Gastroesophageal sphincter (tissue), 3 donors: ENCODE measurements at regions not wholly inside any gene's neighbourhood (a gene's known extent, or its start where the extent isn't known, plus 50 kb on each side); places are given as distances from the start of the nearest gene placed in this dataset.
"Not testable (repeated sequence)": the region's sequence is repeated elsewhere in the genome, so short reads cannot be mapped to it uniquely, and the experiment has no call there.

Experiments
- CTCF ChIP-seq, 4 experiments: fragments of 200-600 bp in 2 of 4; fragments of 450-650 bp in 2 of 4; sonication (generic) in 1 of 4; IDR thresholded peaks; one replicate each; pipeline ENCODE4 v1.5.1; 2017 to 2019; ENCODE audit warnings: antibody characterized with exemption in 4 of 4, mild to moderate bottlenecking in 2 of 4, moderate library complexity in 2 of 4
- EP300 ChIP-seq: sonication (generic); formaldehyde crosslinking; IDR thresholded peaks from one replicate; pipeline ENCODE4 v1.6.1; 2017; ENCODE audit warnings: antibody characterized with exemption, mild to moderate bottlenecking
- POLR2A ChIP-seq, 2 donors: fragments of 450-650 bp; IDR thresholded peaks; one replicate each; pipeline ENCODE4 v1.6.1; 2017; ENCODE audit warnings: antibody characterized with exemption in 2 of 2, mild to moderate bottlenecking in 2 of 2, moderate library complexity in 1 of 2
- POLR2AphosphoS5 ChIP-seq: sonication (generic); formaldehyde crosslinking; IDR thresholded peaks from one replicate; pipeline ENCODE4 v1.6.1; 2017; ENCODE audit warnings: antibody characterized with exemption

- not testable (repeated sequence) for TF ChIP-seq CTCF (IDR thresholded peaks at IDR 0.05); POLR2A (IDR thresholded peaks at IDR 0.05); POLR2AphosphoS5; EP300
These were observed 784.2 kb upstream of the FBXO33 start for GRCh38 chr14:40216408-40216807.
